Astrocyte (in vitro differentiated cells and primary cell): ENCODE measurements at regions not wholly inside any gene's neighbourhood (a gene's known extent, or its start where the extent isn't known, plus 50 kb on each side); places are given as distances from the start of the nearest gene placed in this dataset.

Experiments
- DNase-seq: peaks from one replicate; pipeline ENCODE4 v3.0.0-alpha.2; 2010; ENCODE audit warnings: low read depth
- FAIRE-seq: peaks from 2 replicates; lab custom pipeline; 2011; peaks lifted over from hg19 to GRCh38; lab: Jason Lieb, UNC
- H2AFZ ChIP-seq: 2 replicates; pipeline ENCODE4 v1.6.0; 2012; ENCODE audit warnings: low read depth, low read length, inconsistent platforms
- H3K27ac ChIP-seq: 2 replicates; pipeline ENCODE4 v1.5.1; 2011; ENCODE audit warnings: low read depth, low read length, inconsistent platforms
- H3K27me3 ChIP-seq: 2 replicates; pipeline ENCODE4 v1.6.0; 2011; ENCODE audit warnings: low read length, inconsistent platforms; ENCODE audit not compliant: insufficient read depth
- H3K36me3 ChIP-seq: 2 replicates; pipeline ENCODE4 v1.5.1; 2011; ENCODE audit warnings: low read length, inconsistent platforms; ENCODE audit not compliant: insufficient read depth
- H3K4me1 ChIP-seq: 2 replicates; pipeline ENCODE4 v1.5.1; 2011; ENCODE audit warnings: low read length, inconsistent platforms; ENCODE audit not compliant: insufficient read depth
- H3K4me2 ChIP-seq: 2 replicates; pipeline ENCODE4 v1.6.0; 2012; ENCODE audit warnings: low read length, inconsistent platforms
- H3K4me3 ChIP-seq: 2 replicates; pipeline ENCODE4 v1.5.1; 2011; ENCODE audit warnings: low read depth, mild to moderate bottlenecking, low read length, inconsistent platforms; ENCODE audit not compliant: insufficient read depth
- H3K79me2 ChIP-seq: 2 replicates; pipeline ENCODE4 v1.6.0; 2012; ENCODE audit warnings: mild to moderate bottlenecking, low read length, inconsistent platforms; ENCODE audit not compliant: insufficient read depth
- H3K9ac ChIP-seq: 2 replicates; pipeline ENCODE4 v1.6.0; 2012; ENCODE audit warnings: mild to moderate bottlenecking, low read length, inconsistent platforms
- H3K9me3 ChIP-seq: 2 replicates; pipeline ENCODE4 v1.5.1; 2012; ENCODE audit warnings: low read depth, mild to moderate bottlenecking, low read length, inconsistent platforms; ENCODE audit not compliant: insufficient read depth
- H4K20me1 ChIP-seq: 2 replicates; pipeline ENCODE4 v1.6.0; 2012; ENCODE audit warnings: low read length, inconsistent platforms; ENCODE audit not compliant: insufficient read depth
- H3K27ac Mint-ChIP-seq: one replicate; pipeline ENCODE4 v1.8.0; 2021; ENCODE audit warnings: mild to moderate bottlenecking, mixed read lengths; ENCODE audit not compliant: unreplicated experiment
- H3K27me3 Mint-ChIP-seq: one replicate; pipeline ENCODE4 v1.8.0; 2021; ENCODE audit warnings: low read depth, mixed read lengths; ENCODE audit not compliant: unreplicated experiment
- H3K36me3 Mint-ChIP-seq: one replicate; pipeline ENCODE4 v1.8.0; 2021; ENCODE audit warnings: low read depth, mixed read lengths; ENCODE audit not compliant: unreplicated experiment
- H3K4me1 Mint-ChIP-seq: one replicate; pipeline ENCODE4 v1.8.0; 2021; ENCODE audit warnings: low read depth, mixed read lengths; ENCODE audit not compliant: unreplicated experiment
- H3K4me3 Mint-ChIP-seq: one replicate; pipeline ENCODE4 v1.8.0; 2021; ENCODE audit warnings: mild to moderate bottlenecking, moderate library complexity, mixed read lengths; ENCODE audit not compliant: unreplicated experiment
- H3K9me3 Mint-ChIP-seq: one replicate; pipeline ENCODE4 v1.8.0; 2021; ENCODE audit warnings: mild to moderate bottlenecking, mixed read lengths; ENCODE audit not compliant: unreplicated experiment
- CTCF ChIP-seq: IDR thresholded peaks from 2 replicates; pipeline ENCODE4 v1.5.1; 2011; ENCODE audit warnings: low read depth, mild to moderate bottlenecking, inconsistent platforms, low read length, moderate library complexity; ENCODE audit not compliant: insufficient read depth
- EZH2 ChIP-seq: IDR thresholded peaks from 2 replicates; pipeline ENCODE4 v1.6.1; 2012; ENCODE audit warnings: mild to moderate bottlenecking, low read length, inconsistent platforms; ENCODE audit not compliant: insufficient read depth

GRCh38 chr12:105831372-105831771, 307.4 kb downstream of the NUAK1 start:
- Mint-ChIP-seq H3K36me3 (peaks cover 2% of the 10 kb centered on the region), H3K4me1 (no peaks in the 10 kb centered on the region), H3K9me3 (peaks cover 5% of the 10 kb centered on the region), H3K27me3 (peaks cover 8% of the 10 kb centered on the region), H3K27ac (no peak overlapping the region), H3K4me3 (no peak overlapping the region)
- Histone ChIP-seq H3K9me3 (no peaks in the 10 kb centered on the region), H3K4me2 (no peak overlapping the region), H3K27me3 (no peaks in the 10 kb centered on the region), H3K36me3 (no peaks in the 10 kb centered on the region), H3K79me2 (no peaks in the 10 kb centered on the region), H3K27ac (no peak overlapping the region), H3K9ac (no peak overlapping the region), H3K4me1 (no peaks in the 10 kb centered on the region), H4K20me1 (no peaks in the 10 kb centered on the region), H2AFZ (no peak overlapping the region), H3K4me3 (no peak overlapping the region)
- DNase-seq (no peak), FAIRE-seq (no peak)
- TF ChIP-seq EZH2: no peak
- no peak for TF ChIP-seq CTCF

- H3K36me3 ChIP-seq: no peaks in the 10 kb centered on the region
- no peak overlapping the region for H3K9ac ChIP-seq
- H3K4me1 ChIP-seq: no peaks in the 10 kb centered on the region
- H3K27me3 ChIP-seq: no peaks in the 10 kb centered on the region
- no peak overlapping the region for H3K27ac Mint-ChIP-seq
- no peak overlapping the region for H3K27ac ChIP-seq
- no peaks in the 10 kb centered on the region for H3K9me3 ChIP-seq
- no peak for TF ChIP-seq EZH2
- no peak for TF ChIP-seq CTCF
- no peak overlapping the region for H3K4me3 ChIP-seq
- no peak overlapping the region for H3K4me2 ChIP-seq
- FAIRE-seq: no peak
- peaks cover 2% of the 10 kb centered on the region for H3K36me3 Mint-ChIP-seq
- H4K20me1 ChIP-seq: no peaks in the 10 kb centered on the region
- no peaks in the 10 kb centered on the region for H3K79me2 ChIP-seq
- no peak for DNase-seq
- peaks cover 8% of the 10 kb centered on the region for H3K27me3 Mint-ChIP-seq
- no peak overlapping the region for H2AFZ ChIP-seq
- peaks cover 2% of the 10 kb centered on the region for H3K9me3 Mint-ChIP-seq
- no peak overlapping the region for H3K4me3 Mint-ChIP-seq
- no peaks in the 10 kb centered on the region for H3K4me1 Mint-ChIP-seq
Observed at GRCh38 chr12:105832021-105832420, 306.7 kb downstream of the NUAK1 start.

- Mint-ChIP-seq H3K4me1 (no peaks in the 10 kb centered on the region), H3K9me3 (peaks cover 2% of the 10 kb centered on the region), H3K36me3 (peaks cover 2% of the 10 kb centered on the region), H3K4me3 (no peak overlapping the region), H3K27me3 (peaks cover 10% of the 10 kb centered on the region), H3K27ac (no peak overlapping the region)
- Histone ChIP-seq H4K20me1 (no peaks in the 10 kb centered on the region), H3K4me1 (no peaks in the 10 kb centered on the region), H3K4me3 (no peak overlapping the region), H3K4me2 (no peak overlapping the region), H3K27ac (no peak overlapping the region), H3K9me3 (no peaks in the 10 kb centered on the region), H3K9ac (no peak overlapping the region), H3K27me3 (no peaks in the 10 kb centered on the region), H3K36me3 (no peaks in the 10 kb centered on the region), H3K79me2 (no peaks in the 10 kb centered on the region), H2AFZ (no peak overlapping the region)
- TF ChIP-seq CTCF (no peak), EZH2 (no peak)
- FAIRE-seq (no peak), DNase-seq (no peak)
Observed at GRCh38 chr12:105832806-105833205, 305.9 kb downstream of the NUAK1 start.
